ENCODE measurements at regions not wholly inside any gene's neighbourhood (a gene's known extent, or its start where the extent isn't known, plus 50 kb on each side); places are given as distances from the start of the nearest gene placed in this dataset.

- TF ChIP-seq SUZ12 (IDR thresholded peaks at IDR 0.05; ENCODE audit: extremely low read depth, insufficient read depth, insufficient read length) (no peak), YY1 (IDR thresholded peaks at IDR 0.05; ENCODE audit: insufficient read depth, insufficient read length) (no peak)
Observed at GRCh38 chr2:188117706-188118105, 174.0 kb upstream of the GULP1 start.
